ENCODE measurements at regions not wholly inside any gene's neighbourhood (a gene's known extent, or its start where the extent isn't known, plus 50 kb on each side); places are given as distances from the start of the nearest gene placed in this dataset.

GRCh38 chr2:18795906-18796305 lies 206.5 kb upstream of the NT5C1B start:
- H3K27ac Mint-ChIP-seq = no peak overlapping the region
- TF ChIP-seq CTCF (IDR thresholded peaks at IDR 0.05) = no peak
- Histone ChIP-seq H3K4me3 (ENCODE audit: low read length) (no peak overlapping the region), H3K9me3 (ENCODE audit: control insufficient read depth in 1 of 2, insufficient read depth in 1 of 2, low read length in 2 of 2) (no peaks in the 10 kb centered on the region), H3K4me1 (ENCODE audit: insufficient read depth, low read length) (no peaks in the 10 kb centered on the region), H3K27ac (ENCODE audit: low read depth in 1 of 2, low read length in 2 of 2) (no peak overlapping the region), H3K27me3 (ENCODE audit: control insufficient read depth in 1 of 2, insufficient read depth in 2 of 2, low read length in 2 of 2) (no peaks in the 10 kb centered on the region), H3K36me3 (ENCODE audit: insufficient read depth, low read length) (no peaks in the 10 kb centered on the region)
- H3K4me1 Mint-ChIP-seq (ENCODE audit: low read depth) = no peaks in the 10 kb centered on the region
- no peaks in the 10 kb centered on the region for H3K27me3 Mint-ChIP-seq
- no peaks in the 10 kb centered on the region for H3K9me3 Mint-ChIP-seq
- POLR2A ChIA-PET = no interaction called here
- intact Hi-C loops (cut with DNase I, micrococcal nuclease) = no loop called here
- CTCF ChIA-PET = no interaction called here
- ATAC-seq (ENCODE audit: poor library complexity) = no peak
- H3K4me3 Mint-ChIP-seq = no peak overlapping the region
- DNase-seq = no peak
- no peaks in the 10 kb centered on the region for H3K36me3 Mint-ChIP-seq (ENCODE audit: low read depth)

- Mint-ChIP-seq H3K36me3 (ENCODE audit: low read depth) (no peaks in the 10 kb centered on the region), H3K9me3 (no peaks in the 10 kb centered on the region), H3K27ac (no peak overlapping the region), H3K4me3 (no peak overlapping the region), H3K4me1 (ENCODE audit: low read depth) (no peaks in the 10 kb centered on the region), H3K27me3 (no peaks in the 10 kb centered on the region)
- no peaks in the 10 kb centered on the region for H3K4me1 ChIP-seq (ENCODE audit: insufficient read depth, low read length)
- CTCF ChIA-PET = no interaction called here
- ATAC-seq (ENCODE audit: poor library complexity) (no peak), DNase-seq (no peak)
- H3K9me3 ChIP-seq (ENCODE audit: control insufficient read depth in 1 of 2, insufficient read depth in 1 of 2, low read length in 2 of 2) = no peaks in the 10 kb centered on the region
- no peaks in the 10 kb centered on the region for H3K27me3 ChIP-seq (ENCODE audit: control insufficient read depth in 1 of 2, insufficient read depth in 2 of 2, low read length in 2 of 2)
- POLR2A ChIA-PET = no interaction called here
- H3K36me3 ChIP-seq (ENCODE audit: insufficient read depth, low read length) = no peaks in the 10 kb centered on the region
- TF ChIP-seq CTCF (IDR thresholded peaks at IDR 0.05) = no peak
- no peak overlapping the region for H3K4me3 ChIP-seq (ENCODE audit: low read length)
- intact Hi-C loops (cut with DNase I, micrococcal nuclease) = no loop called here
- no peak overlapping the region for H3K27ac ChIP-seq (ENCODE audit: low read depth in 1 of 2, low read length in 2 of 2)
Measured at GRCh38 chr2:18792684-18793083, 203.3 kb upstream of the NT5C1B start.

- H3K9me3 Mint-ChIP-seq = no peaks in the 10 kb centered on the region
- ChIA-PET POLR2A (no interaction called here), CTCF (no interaction called here)
- intact Hi-C loops (cut with DNase I, micrococcal nuclease) = no loop called here
- TF ChIP-seq CTCF (IDR thresholded peaks at IDR 0.05) = no peak
- H3K27ac ChIP-seq (ENCODE audit: low read depth in 1 of 2, low read length in 2 of 2) = no peak overlapping the region
- H3K4me3 Mint-ChIP-seq = no peak overlapping the region
- H3K4me1 Mint-ChIP-seq (ENCODE audit: low read depth) = no peaks in the 10 kb centered on the region
- DNase-seq (no peak), ATAC-seq (ENCODE audit: poor library complexity) (no peak)
- H3K27me3 Mint-ChIP-seq = no peaks in the 10 kb centered on the region
- no peaks in the 10 kb centered on the region for H3K27me3 ChIP-seq (ENCODE audit: control insufficient read depth in 1 of 2, insufficient read depth in 2 of 2, low read length in 2 of 2)
- H3K27ac Mint-ChIP-seq = no peak overlapping the region
- no peaks in the 10 kb centered on the region for H3K4me1 ChIP-seq (ENCODE audit: insufficient read depth, low read length)
- H3K9me3 ChIP-seq (ENCODE audit: control insufficient read depth in 1 of 2, insufficient read depth in 1 of 2, low read length in 2 of 2) = no peaks in the 10 kb centered on the region
- H3K36me3 Mint-ChIP-seq (ENCODE audit: low read depth) = no peaks in the 10 kb centered on the region
- H3K4me3 ChIP-seq (ENCODE audit: low read length) = no peak overlapping the region
- no peaks in the 10 kb centered on the region for H3K36me3 ChIP-seq (ENCODE audit: insufficient read depth, low read length)
Measured at GRCh38 chr2:18792226-18792629, 202.9 kb upstream of the NT5C1B start.
